ENCODE measurements at regions not wholly inside any gene's neighbourhood (a gene's known extent, or its start where the extent isn't known, plus 50 kb on each side); places are given as distances from the start of the nearest gene placed in this dataset.
"Not testable (repeated sequence)": the region's sequence is repeated elsewhere in the genome, so short reads cannot be mapped to it uniquely, and the experiment has no call there.

DNA sequence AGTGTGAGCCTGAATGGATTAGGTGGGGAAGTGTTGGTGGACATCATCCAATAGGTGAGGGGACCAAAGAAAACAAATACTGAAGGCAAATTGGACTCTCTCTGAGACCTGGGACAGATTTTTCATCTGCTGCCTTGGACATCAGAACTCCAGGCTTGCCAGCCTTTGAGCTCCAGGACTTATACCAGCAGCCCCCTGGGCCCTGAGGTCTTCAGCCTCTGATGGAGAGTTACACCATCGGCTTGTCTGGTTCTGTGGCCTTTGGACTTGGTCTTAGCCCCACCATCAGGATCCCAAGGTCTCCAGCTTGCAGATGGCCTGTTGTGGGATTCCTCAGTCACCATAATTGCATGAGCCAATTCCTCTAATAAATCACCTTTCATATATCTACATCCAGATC is 80.8 kb upstream of the SLC8A3 start:
- DNase-seq (ENCODE audit: low spot score), result no peak

DNA sequence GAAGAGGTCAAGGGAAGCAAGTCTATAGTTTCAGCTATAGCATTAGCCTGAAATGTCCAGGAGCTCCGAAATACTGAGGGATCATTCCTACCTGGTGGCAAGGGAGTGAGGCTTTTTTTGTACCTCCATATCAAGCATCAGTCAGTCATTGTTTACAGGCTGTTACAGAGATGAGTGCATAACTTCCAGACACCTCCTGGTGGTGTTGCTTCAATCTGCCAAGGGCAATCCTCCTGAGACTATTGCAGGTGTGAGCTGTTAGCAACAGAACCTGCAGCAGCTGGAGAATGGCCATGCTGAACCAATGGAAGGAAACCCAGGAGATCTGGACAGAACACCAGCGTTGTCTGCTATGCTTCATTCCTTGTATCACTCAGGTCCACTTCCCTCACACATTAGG is 80.0 kb upstream of the SLC8A3 start:
- DNase-seq (ENCODE audit: low spot score), result no peak

DNA sequence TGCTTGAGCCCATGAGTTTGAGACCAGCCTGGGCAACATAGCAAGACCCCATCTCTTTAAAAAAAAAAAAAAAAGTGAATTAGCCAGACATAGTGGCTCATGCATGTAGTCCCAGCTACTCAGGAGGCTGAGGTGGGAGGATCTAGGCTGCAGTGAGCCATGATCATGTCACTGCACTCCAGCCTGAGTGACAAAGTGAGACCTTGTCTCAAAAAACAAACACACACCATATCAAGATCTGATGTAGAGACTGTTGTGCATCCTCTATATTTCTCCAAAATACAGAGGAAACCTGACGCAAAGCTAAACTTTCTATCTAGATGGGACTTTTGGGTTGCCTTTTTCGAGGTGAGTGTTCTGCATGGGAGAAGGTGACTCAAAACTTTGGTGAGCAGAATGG is 77.4 kb upstream of the SLC8A3 start:
- no peak for DNase-seq (ENCODE audit: low spot score)

- DNase-seq (ENCODE audit: low spot score), result no peak
Observed at GRCh38 chr14:70265422-70265821, 76.7 kb upstream of the SLC8A3 start.

- no peak for DNase-seq (ENCODE audit: low spot score)
Observed at GRCh38 chr14:70259420-70259819, 70.7 kb upstream of the SLC8A3 start.

DNA sequence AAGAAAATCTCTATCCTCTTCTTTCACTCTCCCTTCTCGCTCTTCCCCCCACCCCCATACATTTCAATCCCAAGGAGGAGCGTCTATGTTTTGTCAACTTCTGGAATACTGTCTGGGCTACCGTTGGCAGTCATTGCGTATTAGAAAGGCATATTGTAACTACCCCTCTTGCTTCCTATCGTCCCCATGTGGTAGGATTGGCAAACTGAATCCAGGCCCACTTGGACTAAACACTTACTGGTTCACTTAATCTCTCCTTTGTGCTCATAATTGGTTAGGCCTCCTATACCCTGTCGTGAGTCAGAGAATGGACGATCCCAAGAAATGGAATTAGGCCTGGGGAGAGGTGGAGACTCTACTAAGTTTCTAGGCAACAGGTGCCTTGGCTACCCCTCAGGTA is 68.8 kb upstream of the SLC8A3 start:
- DNase-seq (ENCODE audit: low spot score), result peak; percentile 35

GRCh38 chr14:70256601-70257000 is 67.8 kb upstream of the SLC8A3 start:
- DNase-seq (ENCODE audit: low spot score), result no peak

GRCh38 chr14:70255071-70256057 is 66.6 kb upstream of the SLC8A3 start:
- DNase-seq (ENCODE audit: low spot score), result peak; percentile 50

GRCh38 chr14:70254476-70254961 is 65.8 kb upstream of the SLC8A3 start:
- DNase-seq (ENCODE audit: low spot score), result peak; percentile 54

- not testable (repeated sequence) for DNase-seq (ENCODE audit: low spot score)
Observed at GRCh38 chr14:70253547-70253946, 64.8 kb upstream of the SLC8A3 start.

DNA sequence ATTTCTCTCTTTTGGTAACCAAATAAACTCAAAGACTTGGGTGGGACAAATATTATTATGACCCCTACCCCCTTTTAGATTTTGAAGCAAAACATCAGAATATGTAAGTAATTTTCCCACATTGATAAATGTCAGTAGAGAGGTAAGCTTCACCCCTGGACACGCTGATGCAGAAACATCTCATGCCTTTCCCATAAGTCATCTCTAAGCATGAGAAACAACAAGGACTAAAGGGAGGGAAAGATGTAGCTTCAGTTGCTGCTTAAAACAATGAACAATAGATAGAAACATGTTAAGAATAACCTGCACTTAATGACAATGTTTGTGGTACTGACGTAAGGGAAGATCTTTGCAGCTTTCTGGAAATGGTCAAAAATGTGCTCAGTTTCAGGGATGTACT is 56.3 kb upstream of the SLC8A3 start:
- no peak for DNase-seq (ENCODE audit: low spot score)

GRCh38 chr14:70239802-70240201 is 51.1 kb upstream of the SLC8A3 start:
- DNase-seq (ENCODE audit: low spot score), result no peak

DNA sequence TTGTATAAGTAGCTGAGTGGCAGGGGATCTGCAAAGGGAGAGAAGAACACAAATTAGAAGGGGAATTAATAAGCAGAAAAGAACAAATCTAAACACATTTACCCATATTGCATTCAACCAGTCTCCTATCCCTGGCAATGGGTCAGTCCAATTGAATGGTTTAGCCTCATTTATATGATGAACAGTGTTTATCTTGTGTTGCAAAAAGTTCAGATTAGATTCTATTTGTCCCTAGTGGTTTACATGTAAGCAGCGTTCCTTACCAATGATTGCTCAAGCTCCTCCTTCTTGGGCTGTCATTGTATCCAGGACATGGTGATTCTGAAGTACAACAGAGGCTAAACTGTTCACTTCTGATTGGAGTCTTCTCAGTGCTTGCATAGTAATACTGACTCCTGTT is 49.9 kb upstream of the SLC8A3 start:
- not testable (repeated sequence) for DNase-seq (ENCODE audit: low spot score)
